RWPE1 (cell line): ENCODE measurements at regions not wholly inside any gene's neighbourhood (a gene's known extent, or its start where the extent isn't known, plus 50 kb on each side); places are given as distances from the start of the nearest gene placed in this dataset.

Source experiments
- CTCF ChIA-PET: fragments of 350-600 bp; sonication (Branson Sonifier 250); formaldehyde crosslinking; extraction: SDS; loops from one replicate; lab custom pipeline; 2021; lab: Yijun Ruan, JAX
- POLR2A ChIA-PET: fragments of 400-600 bp; formaldehyde crosslinking; extraction: SDS; loops from one replicate; lab custom pipeline; 2020; ENCODE audit warnings: antibody characterized with exemption; ENCODE audit not compliant: low non-redundant PET; lab: Yijun Ruan, JAX
- DNase-seq: peaks from one replicate; pipeline ENCODE4 v3.0.0; 2012; ENCODE audit warnings: low spot score
- H3K27ac ChIP-seq: fragments of 450-650 bp; 2 replicates; pipeline ENCODE4 v1.5.1; 2017
- TF ChIP-seq, protein P1 (sequence below): fragments of 450-650 bp; conservative IDR thresholded peaks from 2 replicates; pipeline ENCODE4 v1.5.1; 2017; ENCODE audit warnings: low read depth, mild to moderate bottlenecking

GRCh38 chr6:163850874-163851273 lies 436.4 kb downstream of the QKI start:
- no peak overlapping the region for H3K27ac ChIP-seq
- ChIA-PET POLR2A (no interaction called here), CTCF (no interaction called here)
- TF ChIP-seq, protein P1, sequence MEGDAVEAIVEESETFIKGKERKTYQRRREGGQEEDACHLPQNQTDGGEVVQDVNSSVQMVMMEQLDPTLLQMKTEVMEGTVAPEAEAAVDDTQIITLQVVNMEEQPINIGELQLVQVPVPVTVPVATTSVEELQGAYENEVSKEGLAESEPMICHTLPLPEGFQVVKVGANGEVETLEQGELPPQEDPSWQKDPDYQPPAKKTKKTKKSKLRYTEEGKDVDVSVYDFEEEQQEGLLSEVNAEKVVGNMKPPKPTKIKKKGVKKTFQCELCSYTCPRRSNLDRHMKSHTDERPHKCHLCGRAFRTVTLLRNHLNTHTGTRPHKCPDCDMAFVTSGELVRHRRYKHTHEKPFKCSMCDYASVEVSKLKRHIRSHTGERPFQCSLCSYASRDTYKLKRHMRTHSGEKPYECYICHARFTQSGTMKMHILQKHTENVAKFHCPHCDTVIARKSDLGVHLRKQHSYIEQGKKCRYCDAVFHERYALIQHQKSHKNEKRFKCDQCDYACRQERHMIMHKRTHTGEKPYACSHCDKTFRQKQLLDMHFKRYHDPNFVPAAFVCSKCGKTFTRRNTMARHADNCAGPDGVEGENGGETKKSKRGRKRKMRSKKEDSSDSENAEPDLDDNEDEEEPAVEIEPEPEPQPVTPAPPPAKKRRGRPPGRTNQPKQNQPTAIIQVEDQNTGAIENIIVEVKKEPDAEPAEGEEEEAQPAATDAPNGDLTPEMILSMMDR: no peak
- no peak for DNase-seq

DNA sequence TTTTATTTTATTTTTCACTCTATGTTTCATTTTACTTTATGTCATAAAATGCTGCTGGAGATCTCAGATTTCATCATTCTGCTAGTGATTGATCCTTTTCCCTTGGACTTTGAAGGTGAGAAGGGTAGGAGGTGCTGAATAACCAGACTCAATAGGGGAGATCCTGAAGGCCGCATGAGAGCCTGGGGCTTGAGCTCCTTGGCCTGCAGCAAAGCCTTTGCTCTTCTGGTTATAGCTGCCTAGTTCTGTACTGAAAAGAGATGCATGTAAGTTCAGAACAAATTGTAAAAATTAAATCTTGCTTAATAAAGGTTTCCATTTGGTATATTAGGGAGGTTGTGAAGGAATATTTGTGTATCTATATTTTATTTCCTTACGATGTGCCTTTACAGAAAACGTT lies 430.2 kb downstream of the QKI start:
- POLR2A ChIA-PET: no interaction called here
- CTCF ChIA-PET: no interaction called here

GRCh38 chr6:163844357-163844756 lies 429.8 kb downstream of the QKI start:
- DNase-seq: no peak
- POLR2A ChIA-PET: no interaction called here
- no peak overlapping the region for H3K27ac ChIP-seq
- TF ChIP-seq, protein P1: no peak
- CTCF ChIA-PET: no interaction called here

More for the DNA sequence above, 430.2 kb downstream of the QKI start:
- TF ChIP-seq, protein P1: no peak
- H3K27ac ChIP-seq: no peak overlapping the region
- DNase-seq: no peak

DNA sequence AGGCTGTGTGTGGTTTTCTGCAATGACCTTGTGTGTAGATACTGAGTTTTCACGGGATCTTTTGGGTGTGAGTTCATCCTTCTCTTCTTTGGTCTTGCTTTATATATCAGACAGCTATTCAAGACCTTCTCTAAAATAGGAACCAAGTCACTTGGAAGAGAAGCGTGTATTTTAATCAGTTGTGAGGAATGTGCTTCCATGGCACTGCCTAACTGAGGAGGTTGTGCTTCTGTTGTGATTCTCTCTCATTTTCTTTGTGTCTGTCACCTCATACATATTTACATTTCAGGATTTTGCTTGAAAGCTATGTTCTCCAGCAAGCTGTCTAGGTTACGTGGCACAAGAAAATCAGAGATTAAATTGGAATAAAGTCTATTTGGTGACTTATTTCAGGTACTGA lies 428.7 kb downstream of the QKI start:
- H3K27ac ChIP-seq: no peak overlapping the region
- TF ChIP-seq, protein P1: no peak
- no peak for DNase-seq
- CTCF ChIA-PET: no interaction called here
- POLR2A ChIA-PET: no interaction called here

DNA sequence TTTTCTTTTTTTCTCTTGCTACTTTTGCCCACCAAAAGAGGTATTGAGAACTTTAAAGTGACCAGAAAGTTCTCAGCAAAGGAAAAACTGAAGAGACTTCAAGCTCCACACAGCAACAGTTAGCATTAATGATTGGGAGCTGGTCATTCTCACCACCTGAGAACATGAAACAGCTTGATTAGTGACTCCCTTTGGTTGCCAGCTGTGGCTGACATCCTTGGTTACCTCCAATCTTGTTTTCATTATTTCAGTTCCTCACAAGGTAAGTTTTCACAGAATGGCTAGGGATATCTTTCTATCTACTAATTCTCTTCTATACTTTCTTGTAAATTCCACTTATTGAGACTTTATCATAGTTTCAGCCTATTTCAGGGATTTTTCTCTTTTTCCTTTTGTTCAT lies 427.9 kb downstream of the QKI start:
- CTCF ChIA-PET: no interaction called here
- H3K27ac ChIP-seq: no peak overlapping the region
- POLR2A ChIA-PET: no interaction called here
- TF ChIP-seq, protein P1: no peak
- DNase-seq: no peak

GRCh38 chr6:163841733-163842132 lies 427.2 kb downstream of the QKI start:
- ChIA-PET POLR2A (no interaction called here), CTCF (no interaction called here)
- H3K27ac ChIP-seq: no peak overlapping the region
- TF ChIP-seq, protein P1: no peak
- no peak for DNase-seq

DNA sequence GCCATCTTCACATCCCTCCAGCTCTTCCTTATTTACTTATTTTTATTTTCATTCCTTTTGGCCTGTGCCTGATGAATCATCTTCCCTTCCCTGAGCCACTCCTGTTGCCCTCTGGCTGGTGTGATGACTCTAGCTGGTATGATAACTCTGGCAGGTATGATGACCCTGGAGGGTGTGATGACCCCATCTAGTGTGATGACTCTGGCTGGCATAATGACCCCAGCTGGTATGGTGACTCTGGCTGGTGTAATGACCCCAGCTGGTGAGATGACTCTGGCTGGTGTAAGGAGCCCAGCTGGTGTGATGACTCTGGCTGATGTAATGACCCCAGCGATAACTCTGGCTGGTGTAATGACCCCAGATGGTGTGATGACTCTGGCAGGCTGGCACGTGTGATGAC lies 426.8 kb downstream of the QKI start:
- ChIA-PET CTCF (interaction anchor here (0.7 kb wide), 1 partner anchor 93 kb away, joined by 3 read pairs; no protein-coding TSS in a partner anchor), POLR2A (no interaction called here)
- TF ChIP-seq, protein P1: no peak
- no peak overlapping the region for H3K27ac ChIP-seq
- DNase-seq: peak; percentile 13
